ENCODE measurements at regions not wholly inside any gene's neighbourhood (a gene's known extent, or its start where the extent isn't known, plus 50 kb on each side); places are given as distances from the start of the nearest gene placed in this dataset.

DNA sequence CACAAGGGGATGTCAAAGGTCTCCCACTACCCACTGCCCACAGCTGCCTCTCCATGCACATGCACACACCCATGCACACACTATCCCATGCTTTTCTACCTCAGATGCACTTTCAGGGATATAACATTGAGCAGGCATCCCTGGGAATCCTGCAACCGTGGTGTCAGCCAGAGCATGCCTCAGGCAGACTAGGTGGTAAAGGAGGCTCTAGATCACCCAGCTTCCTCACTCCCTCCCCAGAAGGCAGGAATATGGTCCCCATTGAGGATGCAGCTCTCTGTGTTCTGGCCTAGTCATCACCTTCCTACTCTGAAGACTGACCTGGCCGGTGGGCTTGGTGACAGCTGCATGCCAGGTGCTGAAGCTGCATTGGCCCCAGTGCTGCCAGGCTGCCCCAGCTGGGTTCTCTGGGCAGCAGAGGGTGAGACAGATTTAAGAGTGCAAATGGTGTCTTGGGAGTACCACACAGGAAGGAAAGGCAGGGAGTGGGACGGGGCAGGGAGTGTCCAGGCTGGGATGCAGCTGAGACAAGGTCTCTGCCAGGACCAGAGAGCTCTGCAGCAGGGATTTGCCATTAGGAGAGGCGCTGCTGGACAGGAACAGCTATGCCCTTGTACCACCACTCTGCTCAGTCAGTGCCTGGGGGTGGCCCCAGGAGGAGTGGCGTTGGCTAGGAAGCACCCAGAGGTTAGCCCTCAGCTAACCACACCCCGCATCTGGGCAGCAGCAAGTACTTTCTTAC is 53.4 kb upstream of the GDF10 start:
- no peak for DNase-seq (ENCODE audit: low read depth in 3 of 3, low spot score in 1 of 3)

DNA sequence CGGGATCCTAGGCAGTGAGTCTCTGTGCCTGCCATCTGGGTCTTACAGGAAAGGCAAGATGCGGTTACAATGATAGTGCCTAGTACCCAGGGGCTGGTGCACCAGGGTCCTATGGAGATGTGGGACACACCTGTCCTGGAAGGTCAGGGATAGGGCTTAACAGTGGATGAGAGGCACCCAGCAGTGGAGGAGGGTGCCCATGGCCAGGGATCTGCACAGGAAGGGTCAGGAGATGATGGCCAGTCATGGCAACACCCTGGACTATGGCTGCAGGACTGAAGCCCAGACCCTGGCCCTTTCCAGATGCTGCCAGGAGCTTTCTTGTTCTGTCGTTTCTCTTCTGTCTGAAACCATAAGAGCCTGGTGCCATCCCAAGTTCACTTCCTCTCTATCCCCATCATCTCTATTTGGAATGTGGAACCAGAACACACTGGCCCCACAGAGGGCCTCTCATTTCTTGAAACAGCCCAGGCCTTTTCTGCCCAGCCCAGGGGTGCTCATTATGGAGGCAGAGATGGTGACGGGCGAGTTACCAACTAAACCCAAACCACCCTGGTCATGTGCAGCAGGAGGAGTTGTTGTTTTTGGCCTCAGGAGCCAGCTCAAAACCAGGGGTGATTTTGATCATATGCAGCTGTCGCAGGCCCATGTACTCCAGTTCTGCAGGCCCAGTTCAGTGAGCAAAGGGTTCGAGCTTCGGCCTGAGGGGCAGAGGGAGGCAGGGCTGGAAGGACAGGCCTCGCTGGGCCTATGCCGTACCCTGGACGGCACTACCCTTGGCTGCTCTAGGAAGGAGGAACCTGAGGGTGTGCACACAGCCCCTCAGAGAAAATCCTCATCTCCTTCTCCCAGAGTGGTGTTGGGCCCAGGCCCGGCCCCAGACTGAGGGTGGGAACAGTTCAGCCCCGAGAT is 52.6 kb upstream of the GDF10 start:
- no peak for DNase-seq (ENCODE audit: low read depth in 3 of 3, low spot score in 1 of 3)

DNA sequence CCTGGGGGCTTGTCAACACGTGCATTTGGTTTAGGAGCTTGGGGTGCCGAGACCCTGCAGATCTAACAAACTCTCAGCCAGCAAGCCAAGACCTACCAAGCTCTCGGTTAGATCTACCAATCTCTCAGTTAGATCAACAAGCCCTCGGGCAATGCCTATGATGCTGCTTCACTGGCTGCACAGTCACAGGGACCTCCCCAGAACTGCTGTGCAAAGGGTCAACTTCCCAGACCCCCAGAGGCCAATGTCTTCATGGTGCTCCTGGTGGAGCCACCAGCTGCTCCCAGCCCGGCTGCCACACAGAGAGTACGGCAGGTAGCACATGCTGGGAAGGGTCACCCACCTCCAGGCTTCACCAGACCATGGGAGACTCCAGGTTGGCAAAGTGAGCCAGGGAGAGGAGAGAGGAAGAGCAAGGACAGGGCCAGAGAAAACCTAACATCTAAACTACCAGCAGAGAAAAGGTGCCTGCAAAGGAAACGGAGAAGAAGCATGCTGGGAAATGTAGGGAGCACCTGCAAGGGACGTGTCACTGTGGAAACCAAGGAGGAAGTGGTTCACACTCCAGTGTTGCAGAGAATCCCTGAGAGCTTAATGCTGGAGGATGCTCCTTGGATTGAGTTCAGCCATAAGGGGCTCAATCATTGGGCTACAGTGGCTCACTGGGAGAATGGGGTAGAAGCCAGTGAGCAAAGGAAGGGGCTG is 51.5 kb upstream of the GDF10 start:
- DNase-seq (ENCODE audit: low read depth in 3 of 3, low spot score in 1 of 3): no peak

DNA sequence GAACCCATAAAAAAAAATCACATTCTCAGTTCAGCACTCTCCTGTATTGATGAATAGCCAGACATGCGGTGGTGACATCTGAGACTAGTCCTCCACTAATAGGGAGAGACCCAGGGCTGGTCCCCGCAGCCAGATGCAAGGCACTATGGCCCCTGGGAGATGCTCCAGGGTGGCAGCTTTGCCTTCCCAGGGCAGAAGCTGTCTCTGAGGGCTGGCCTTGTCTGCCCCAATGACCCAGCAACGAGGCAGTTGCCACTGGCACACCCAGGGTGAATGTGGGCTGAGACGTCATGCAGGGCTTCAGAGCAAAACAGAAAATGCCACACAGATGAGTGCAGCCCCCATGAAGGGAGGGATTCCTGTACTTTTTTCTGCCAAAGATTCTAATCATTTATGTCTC is 50.1 kb upstream of the GDF10 start:
- no peak for DNase-seq (ENCODE audit: low read depth in 3 of 3, low spot score in 1 of 3)
